Esophagus squamous epithelium (tissue), 4 donors: ENCODE measurements at regions not wholly inside any gene's neighbourhood (a gene's known extent, or its start where the extent isn't known, plus 50 kb on each side); places are given as distances from the start of the nearest gene placed in this dataset.

ENCODE experiments used
- POLR2A ChIP-seq, 4 donors: fragments of 450-650 bp; IDR thresholded peaks; one replicate each; pipeline ENCODE4 v1.6.1; 2017; ENCODE audit warnings: antibody characterized with exemption in 4 of 4, mild to moderate bottlenecking in 4 of 4, moderate library complexity in 3 of 4
- TF ChIP-seq, protein P1 (sequence below), 6 experiments: fragments of 450-650 bp in 4 of 6; fragments of 200-600 bp in 2 of 6; sonication (generic) in 2 of 6; IDR thresholded peaks; one replicate each; pipeline ENCODE4 v1.5.1; 2016 to 2019; ENCODE audit warnings: antibody characterized with exemption in 6 of 6, mild to moderate bottlenecking in 4 of 6, moderate library complexity in 4 of 6

DNA sequence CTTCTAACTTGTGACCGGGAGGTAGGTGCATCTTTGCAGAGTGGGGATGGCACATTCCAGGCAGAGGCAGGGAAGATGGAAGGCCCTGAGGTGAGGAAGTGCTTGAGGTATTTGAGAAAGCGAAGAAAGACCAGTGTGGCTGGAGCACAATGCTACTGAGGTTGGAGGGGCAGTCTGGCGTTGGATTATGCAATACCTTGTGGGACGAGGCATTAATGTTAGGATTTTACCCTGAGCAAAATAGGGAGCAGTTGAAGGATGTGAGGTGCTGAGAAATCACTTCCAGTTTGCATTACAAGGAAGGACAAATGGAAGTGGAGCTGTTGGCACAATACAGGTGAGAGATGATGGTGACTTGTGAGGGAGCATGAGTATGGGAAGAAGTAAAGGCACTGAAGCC lies 145.5 kb downstream of the KCNA5 start:
- no peak for TF ChIP-seq POLR2A (IDR thresholded peaks at IDR 0.05)
- TF ChIP-seq, protein P1, sequence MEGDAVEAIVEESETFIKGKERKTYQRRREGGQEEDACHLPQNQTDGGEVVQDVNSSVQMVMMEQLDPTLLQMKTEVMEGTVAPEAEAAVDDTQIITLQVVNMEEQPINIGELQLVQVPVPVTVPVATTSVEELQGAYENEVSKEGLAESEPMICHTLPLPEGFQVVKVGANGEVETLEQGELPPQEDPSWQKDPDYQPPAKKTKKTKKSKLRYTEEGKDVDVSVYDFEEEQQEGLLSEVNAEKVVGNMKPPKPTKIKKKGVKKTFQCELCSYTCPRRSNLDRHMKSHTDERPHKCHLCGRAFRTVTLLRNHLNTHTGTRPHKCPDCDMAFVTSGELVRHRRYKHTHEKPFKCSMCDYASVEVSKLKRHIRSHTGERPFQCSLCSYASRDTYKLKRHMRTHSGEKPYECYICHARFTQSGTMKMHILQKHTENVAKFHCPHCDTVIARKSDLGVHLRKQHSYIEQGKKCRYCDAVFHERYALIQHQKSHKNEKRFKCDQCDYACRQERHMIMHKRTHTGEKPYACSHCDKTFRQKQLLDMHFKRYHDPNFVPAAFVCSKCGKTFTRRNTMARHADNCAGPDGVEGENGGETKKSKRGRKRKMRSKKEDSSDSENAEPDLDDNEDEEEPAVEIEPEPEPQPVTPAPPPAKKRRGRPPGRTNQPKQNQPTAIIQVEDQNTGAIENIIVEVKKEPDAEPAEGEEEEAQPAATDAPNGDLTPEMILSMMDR (IDR thresholded peaks at IDR 0.05), result no peak
